ENCODE measurements at regions not wholly inside any gene's neighbourhood (a gene's known extent, or its start where the extent isn't known, plus 50 kb on each side); places are given as distances from the start of the nearest gene placed in this dataset.

GRCh38 chr5:133796186-133796585, 172.2 kb downstream of the C5orf15 start:
- Histone ChIP-seq H3K4me1 (peaks cover 0 to 4% (median 0%) of the 10 kb centered on the region in 4 donors), H3K36me3 (no peaks in the 10 kb centered on the region), H3K27ac (no peak overlapping the region), H3K27me3 (no peaks in the 10 kb centered on the region), H3K4me3 (no peak overlapping the region), H3K9me3 (no peaks in the 10 kb centered on the region)
- ATAC-seq (ENCODE audit: low FRiP score in 2 of 2) (no peak), DNase-seq (no peak)
- TF ChIP-seq CTCF (IDR thresholded peaks at IDR 0.05) (no peak), POLR2A (IDR thresholded peaks at IDR 0.05) (no peak), POLR2AphosphoS5 (IDR thresholded peaks at IDR 0.05) (no peak), EP300 (IDR thresholded peaks at IDR 0.05) (no peak)
- 85 to 100% methylated on average over 5 of the region's 5 CpGs for whole genome bisulfite sequencing, 2 donors

GRCh38 chr5:133794771-133795415, 173.5 kb downstream of the C5orf15 start:
- DNase-seq (no peak), ATAC-seq (ENCODE audit: low FRiP score in 2 of 2) (no peak)
- Histone ChIP-seq H3K4me1 (peaks cover 0 to 4% (median 0%) of the 10 kb centered on the region in 4 donors), H3K27me3 (no peaks in the 10 kb centered on the region), H3K36me3 (no peaks in the 10 kb centered on the region), H3K9me3 (no peaks in the 10 kb centered on the region), H3K4me3 (no peak overlapping the region), H3K27ac (no peak overlapping the region)
- 65 to 72% methylated on average over 8 of the region's 8 CpGs for whole genome bisulfite sequencing, 2 donors
- no peak for TF ChIP-seq EP300 (IDR thresholded peaks at IDR 0.05)
- TF ChIP-seq CTCF (IDR thresholded peaks at IDR 0.05): no peak
- TF ChIP-seq POLR2AphosphoS5 (IDR thresholded peaks at IDR 0.05): no peak
- no peak for TF ChIP-seq POLR2A (IDR thresholded peaks at IDR 0.05)

GRCh38 chr5:133793756-133794465, 174.5 kb downstream of the C5orf15 start:
- H3K4me1 ChIP-seq: peaks cover 0 to 4% (median 0%) of the 10 kb centered on the region in 4 donors
- H3K4me3 ChIP-seq: no peak overlapping the region
- H3K36me3 ChIP-seq: no peaks in the 10 kb centered on the region
- DNase-seq (no peak), ATAC-seq (ENCODE audit: low FRiP score in 2 of 2) (no peak)
- TF ChIP-seq CTCF (IDR thresholded peaks at IDR 0.05): no peak
- no peak for TF ChIP-seq POLR2A (IDR thresholded peaks at IDR 0.05)
- TF ChIP-seq POLR2AphosphoS5 (IDR thresholded peaks at IDR 0.05): no peak
- TF ChIP-seq EP300 (IDR thresholded peaks at IDR 0.05): no peak
- H3K27me3 ChIP-seq: no peaks in the 10 kb centered on the region
- no peaks in the 10 kb centered on the region for H3K9me3 ChIP-seq
- no peak overlapping the region for H3K27ac ChIP-seq
- WGBS, 2 donors: 81 to 82% methylated on average over 6 to 7 of the region's 8 CpGs

- Histone ChIP-seq H3K36me3 (no peaks in the 10 kb centered on the region), H3K27me3 (no peaks in the 10 kb centered on the region), H3K27ac (no peak overlapping the region), H3K4me1 (peaks cover 0 to 4% (median 0%) of the 10 kb centered on the region in 4 donors), H3K4me3 (no peak overlapping the region), H3K9me3 (no peaks in the 10 kb centered on the region)
- DNase-seq: no peak
- WGBS, 2 donors: 67 to 73% methylated on average over 4 of the region's 4 CpGs
- no peak for ATAC-seq (ENCODE audit: low FRiP score in 2 of 2)
- TF ChIP-seq POLR2AphosphoS5 (IDR thresholded peaks at IDR 0.05) (no peak), CTCF (IDR thresholded peaks at IDR 0.05) (no peak), EP300 (IDR thresholded peaks at IDR 0.05) (no peak), POLR2A (IDR thresholded peaks at IDR 0.05) (no peak)
Observed at GRCh38 chr5:133792655-133793054, 175.8 kb downstream of the C5orf15 start.
